B cell (primary cell): ENCODE measurements at regions not wholly inside any gene's neighbourhood (a gene's known extent, or its start where the extent isn't known, plus 50 kb on each side); places are given as distances from the start of the nearest gene placed in this dataset.

Experiments
- ATAC-seq: fragments of 200-7000 bp; cut with Tn5 transposase; one replicate; pipeline ENCODE4 v1.10.0; 2021; ENCODE audit warnings: low read depth, mild to moderate bottlenecking, moderate number of reproducible peaks, moderate library complexity
- CTCF ChIA-PET: fragments of 350-600 bp; sonication (Branson Sonifier 250); formaldehyde crosslinking; loops from one replicate; lab custom pipeline; 2021; ENCODE audit warnings: antibody characterized with exemption, inconsistent platforms; lab: Charles Lee
- POLR2A ChIA-PET: fragments of 350-600 bp; sonication (Branson Sonifier 250); formaldehyde crosslinking; loops from one replicate; lab custom pipeline; 2021; ENCODE audit warnings: antibody characterized with exemption; lab: Charles Lee
- DNase-seq: peaks from one replicate; pipeline ENCODE4 v3.0.0; 2013
- H2AFZ ChIP-seq: 2 replicates; pipeline ENCODE4 v1.6.1; 2012; ENCODE audit warnings: mild to moderate bottlenecking, low read depth, low read length; ENCODE audit not compliant: insufficient read depth, poor library complexity, severe bottlenecking
- H3K27ac ChIP-seq, 2 donors: 1 replicate in 1 of 2; 2 replicates in 1 of 2; pipeline ENCODE4 v1.5.1; 2012 to 2013; ENCODE audit warnings: low read length in 2 of 2, mild to moderate bottlenecking in 2 of 2, moderate library complexity in 1 of 2
- H3K27me3 ChIP-seq, 4 experiments: fragments of 200-600 bp in 1 of 4; sonication (generic) in 1 of 4; replicated peaks in 1 of 4; 1 replicate in 2 of 4; 2 replicates in 2 of 4; pipeline versions ENCODE4 v1.6.1 to v1.7.0; 2013 to 2016; ENCODE audit warnings: low read length in 3 of 4, mild to moderate bottlenecking in 2 of 4, mixed read lengths in 1 of 4, moderate library complexity in 1 of 4; ENCODE audit not compliant: insufficient read depth in 4 of 4, control insufficient read depth in 3 of 4; ENCODE audit errors: control extremely low read depth in 1 of 4
- H3K36me3 ChIP-seq, 2 experiments: replicated peaks in 1 of 2; 1 replicate in 1 of 2; 2 replicates in 1 of 2; pipeline versions ENCODE4 v1.6.1 to v1.7.1; 2013; ENCODE audit warnings: low read length in 1 of 2; ENCODE audit not compliant: insufficient read depth in 2 of 2, control insufficient read depth in 1 of 2; ENCODE audit errors: control extremely low read depth in 1 of 2, extremely low read depth in 1 of 2
- H3K4me1 ChIP-seq, 2 donors: fragments of 200-600 bp in 1 of 2; sonication (generic) in 1 of 2; 1 replicate in 1 of 2; 2 replicates in 1 of 2; pipeline versions ENCODE4 v1.5.1 to v1.6.1; 2013 to 2017; ENCODE audit warnings: low read length in 2 of 2; ENCODE audit not compliant: control insufficient read depth in 2 of 2, insufficient read depth in 2 of 2
- H3K4me2 ChIP-seq: replicated peaks from 2 replicates; pipeline ENCODE3; 2012; ENCODE audit warnings: mild to moderate bottlenecking, low read depth, low read length; ENCODE audit not compliant: poor library complexity, severe bottlenecking
- H3K4me3 ChIP-seq, 5 experiments: fragments of 200-600 bp in 1 of 5; sonication (generic) in 1 of 5; 1 replicate in 3 of 5; 2 replicates in 2 of 5; pipeline versions ENCODE4 v1.5.1 to v1.7.0; 2011 to 2016; ENCODE audit warnings: low read length in 4 of 5, mild to moderate bottlenecking in 4 of 5, low read depth in 2 of 5, control low read depth in 1 of 5, moderate library complexity in 1 of 5; ENCODE audit not compliant: insufficient read depth in 1 of 5; ENCODE audit errors: control extremely low read depth in 1 of 5, extremely low read depth in 1 of 5
- H3K79me2 ChIP-seq: fragments of 200-600 bp; sonication (generic); one replicate; pipeline ENCODE4 v1.6.0; 2016; ENCODE audit warnings: low read length; ENCODE audit not compliant: control insufficient read depth, insufficient read depth
- H3K9ac ChIP-seq: fragments of 200-600 bp; sonication (generic); 2 replicates; pipeline ENCODE4 v1.6.1; 2017; ENCODE audit warnings: mild to moderate bottlenecking, low read length, moderate library complexity
- H3K9me3 ChIP-seq, 3 donors: one replicate each; pipeline versions ENCODE4 v1.6.1 to v1.7.1; 2013; ENCODE audit warnings: low read length in 2 of 3; ENCODE audit not compliant: control insufficient read depth in 2 of 3, insufficient read depth in 1 of 3; ENCODE audit errors: control extremely low read depth in 1 of 3
- H4K20me1 ChIP-seq: 2 replicates; pipeline ENCODE4 v1.6.0; 2012; ENCODE audit warnings: mild to moderate bottlenecking, low read length; ENCODE audit not compliant: insufficient read depth, control insufficient read depth, poor library complexity, severe bottlenecking
- H3K27ac Mint-ChIP-seq: one replicate; pipeline ENCODE4 v1.8.0; 2021; ENCODE audit warnings: mixed read lengths
- H3K27me3 Mint-ChIP-seq: one replicate; pipeline ENCODE4 v1.8.0; 2021; ENCODE audit warnings: mixed read lengths
- H3K4me1 Mint-ChIP-seq: one replicate; pipeline ENCODE4 v1.8.0; 2021; ENCODE audit warnings: mixed read lengths
- H3K4me3 Mint-ChIP-seq: one replicate; pipeline ENCODE4 v1.8.0; 2021; ENCODE audit warnings: mixed read lengths
- H3K9me3 Mint-ChIP-seq: one replicate; pipeline ENCODE4 v1.8.0; 2022; ENCODE audit warnings: mixed read lengths; ENCODE audit not compliant: insufficient read depth
- CTCF ChIP-seq: fragments of 200-600 bp; IDR thresholded peaks from one replicate; pipeline ENCODE4 v1.8.0; 2022; ENCODE audit warnings: antibody characterized with exemption, mild to moderate bottlenecking
- EZH2 ChIP-seq: IDR thresholded peaks from 2 replicates; pipeline ENCODE4 v1.6.1; 2012; ENCODE audit warnings: borderline replicate concordance, low read depth, mild to moderate bottlenecking, moderate library complexity, low read length; ENCODE audit not compliant: insufficient read depth, poor library complexity, severe bottlenecking
- WGBS: methylation state at CpG from one replicate; pipeline ENCODE4 v1.1.5; 2013; ENCODE audit warnings: missing lambda C conversion rate; ENCODE audit not compliant: insufficient coverage; 5-methylcytosine and 5-hydroxymethylcytosine counted together
- intact Hi-C: fragments of 100-400 bp; cut with micrococcal nuclease; formaldehyde crosslinking; loops from one replicate; pipeline ENCODE4 v1.10.0; 2022

- Histone ChIP-seq H3K36me3 (no peaks in the 10 kb centered on the region), H3K27me3 (peaks cover 0 to 4% (median 2%) of the 10 kb centered on the region in 4 experiments), H4K20me1 (no peaks in the 10 kb centered on the region), H3K79me2 (no peaks in the 10 kb centered on the region), H3K9me3 (peaks cover 0 to 12% (median 0%) of the 10 kb centered on the region in 3 donors), H2AFZ (peak overlapping the region; percentile 46), H3K4me2 (peak overlapping the region; percentile 50), H3K9ac (no peak overlapping the region), H3K27ac (no peak overlapping the region), H3K4me1 (no peaks in the 10 kb centered on the region), H3K4me3 (peak overlapping the region in 2 of 5 experiments; percentile 29 to 32)
- H3K27ac Mint-ChIP-seq: no peak overlapping the region
- DNase-seq: no peak
- intact Hi-C loops: no loop called here
- no peaks in the 10 kb centered on the region for H3K9me3 Mint-ChIP-seq
- CTCF ChIA-PET: interaction anchor here (0.7 kb wide), 2 partner anchors 9 to 709 kb away, joined by 3 read pairs; no protein-coding TSS in a partner anchor
- no peak for ATAC-seq
- TF ChIP-seq EZH2: no peak
- TF ChIP-seq CTCF: no peak
- WGBS: 89% methylated on average over 25 of the region's 33 CpGs
- no peak overlapping the region for H3K4me3 Mint-ChIP-seq
- H3K4me1 Mint-ChIP-seq: no peaks in the 10 kb centered on the region
- H3K27me3 Mint-ChIP-seq: no peaks in the 10 kb centered on the region
- POLR2A ChIA-PET: no interaction called here
Measured at GRCh38 chr6:164085091-164086075, 670.9 kb downstream of the QKI start.

GRCh38 chr6:164079275-164079600 lies 664.7 kb downstream of the QKI start:
- Mint-ChIP-seq H3K4me1 (no peaks in the 10 kb centered on the region), H3K9me3 (no peaks in the 10 kb centered on the region), H3K27ac (no peak overlapping the region), H3K4me3 (no peak overlapping the region), H3K27me3 (no peaks in the 10 kb centered on the region)
- H3K9ac ChIP-seq: no peak overlapping the region
- no peak overlapping the region for H3K4me3 ChIP-seq
- ChIA-PET POLR2A (no interaction called here), CTCF (no interaction called here)
- no peaks in the 10 kb centered on the region for H3K36me3 ChIP-seq
- peaks cover 0 to 13% (median 0%) of the 10 kb centered on the region in 3 donors for H3K9me3 ChIP-seq
- H3K4me1 ChIP-seq: no peaks in the 10 kb centered on the region
- no peaks in the 10 kb centered on the region for H4K20me1 ChIP-seq
- H3K27me3 ChIP-seq: peaks cover 0 to 3% (median 0%) of the 10 kb centered on the region in 4 experiments
- 100% methylated on average over 5 of the region's 6 CpGs for WGBS
- H2AFZ ChIP-seq: no peak overlapping the region
- no peak for DNase-seq
- no peak overlapping the region for H3K27ac ChIP-seq
- TF ChIP-seq CTCF: no peak
- TF ChIP-seq EZH2: no peak
- intact Hi-C loops: no loop called here
- no peak overlapping the region for H3K4me2 ChIP-seq
- no peaks in the 10 kb centered on the region for H3K79me2 ChIP-seq
- ATAC-seq: no peak
